HL-60 (cell line): ENCODE measurements at regions not wholly inside any gene's neighbourhood (a gene's known extent, or its start where the extent isn't known, plus 50 kb on each side); places are given as distances from the start of the nearest gene placed in this dataset.

Source experiments
- DNase-seq, 2 experiments: peaks; one replicate each; pipeline ENCODE4 v3.0.0-alpha.2; 2010 to 2020; ENCODE audit warnings: low read depth in 1 of 2, low spot score in 1 of 2
- H3K27ac ChIP-seq: fragments of 250-450 bp; sonication (Bioruptor Pico); replicated peaks from 2 replicates; pipeline ENCODE4 v1.5.1; 2020; ENCODE audit warnings: mild to moderate bottlenecking, moderate library complexity
- H3K27me3 ChIP-seq: fragments of 250-450 bp; sonication (Bioruptor Pico); 2 replicates; pipeline ENCODE4 v1.5.1; 2021; ENCODE audit warnings: mild to moderate bottlenecking, moderate library complexity; ENCODE audit not compliant: insufficient read depth, poor library complexity, severe bottlenecking
- H3K4me3 ChIP-seq: replicated peaks from 2 replicates; pipeline ENCODE4 v1.5.1; 2011; ENCODE audit warnings: mild to moderate bottlenecking, control low read depth, low read length; ENCODE audit not compliant: insufficient read depth
- CTCF ChIP-seq: IDR thresholded peaks from one replicate; pipeline ENCODE4 v1.5.1; 2011; ENCODE audit warnings: low read length, control low read depth, inconsistent platforms; ENCODE audit not compliant: insufficient read depth
- GABPA ChIP-seq: IDR thresholded peaks from 2 replicates; pipeline ENCODE4 v1.6.1; 2012; ENCODE audit warnings: low read depth
- POLR2AphosphoS5 ChIP-seq: IDR thresholded peaks from 2 replicates; pipeline ENCODE4 v1.6.1; 2012; ENCODE audit warnings: low read depth
- SPI1 ChIP-seq: IDR thresholded peaks from 2 replicates; pipeline ENCODE4 v1.6.1; 2012; ENCODE audit warnings: low read depth, mild to moderate bottlenecking, borderline replicate concordance
- TF ChIP-seq, protein P1 (sequence below): IDR thresholded peaks from 2 replicates; pipeline ENCODE4 v1.6.1; 2012; ENCODE audit warnings: low read depth; ENCODE audit not compliant: insufficient replicate concordance

- no peak for TF ChIP-seq GABPA
- TF ChIP-seq, protein P1, sequence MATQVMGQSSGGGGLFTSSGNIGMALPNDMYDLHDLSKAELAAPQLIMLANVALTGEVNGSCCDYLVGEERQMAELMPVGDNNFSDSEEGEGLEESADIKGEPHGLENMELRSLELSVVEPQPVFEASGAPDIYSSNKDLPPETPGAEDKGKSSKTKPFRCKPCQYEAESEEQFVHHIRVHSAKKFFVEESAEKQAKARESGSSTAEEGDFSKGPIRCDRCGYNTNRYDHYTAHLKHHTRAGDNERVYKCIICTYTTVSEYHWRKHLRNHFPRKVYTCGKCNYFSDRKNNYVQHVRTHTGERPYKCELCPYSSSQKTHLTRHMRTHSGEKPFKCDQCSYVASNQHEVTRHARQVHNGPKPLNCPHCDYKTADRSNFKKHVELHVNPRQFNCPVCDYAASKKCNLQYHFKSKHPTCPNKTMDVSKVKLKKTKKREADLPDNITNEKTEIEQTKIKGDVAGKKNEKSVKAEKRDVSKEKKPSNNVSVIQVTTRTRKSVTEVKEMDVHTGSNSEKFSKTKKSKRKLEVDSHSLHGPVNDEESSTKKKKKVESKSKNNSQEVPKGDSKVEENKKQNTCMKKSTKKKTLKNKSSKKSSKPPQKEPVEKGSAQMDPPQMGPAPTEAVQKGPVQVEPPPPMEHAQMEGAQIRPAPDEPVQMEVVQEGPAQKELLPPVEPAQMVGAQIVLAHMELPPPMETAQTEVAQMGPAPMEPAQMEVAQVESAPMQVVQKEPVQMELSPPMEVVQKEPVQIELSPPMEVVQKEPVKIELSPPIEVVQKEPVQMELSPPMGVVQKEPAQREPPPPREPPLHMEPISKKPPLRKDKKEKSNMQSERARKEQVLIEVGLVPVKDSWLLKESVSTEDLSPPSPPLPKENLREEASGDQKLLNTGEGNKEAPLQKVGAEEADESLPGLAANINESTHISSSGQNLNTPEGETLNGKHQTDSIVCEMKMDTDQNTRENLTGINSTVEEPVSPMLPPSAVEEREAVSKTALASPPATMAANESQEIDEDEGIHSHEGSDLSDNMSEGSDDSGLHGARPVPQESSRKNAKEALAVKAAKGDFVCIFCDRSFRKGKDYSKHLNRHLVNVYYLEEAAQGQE = no peak
- no peak for TF ChIP-seq POLR2AphosphoS5
- no peak for TF ChIP-seq SPI1
- no peak for TF ChIP-seq CTCF
- H3K4me3 ChIP-seq = no peak overlapping the region
- no peak for DNase-seq
- H3K27ac ChIP-seq = no peak overlapping the region
- no peaks in the 10 kb centered on the region for H3K27me3 ChIP-seq
These were observed 650.3 kb upstream of the SLC35B3 start for GRCh38 chr6:9085709-9086070.

DNA sequence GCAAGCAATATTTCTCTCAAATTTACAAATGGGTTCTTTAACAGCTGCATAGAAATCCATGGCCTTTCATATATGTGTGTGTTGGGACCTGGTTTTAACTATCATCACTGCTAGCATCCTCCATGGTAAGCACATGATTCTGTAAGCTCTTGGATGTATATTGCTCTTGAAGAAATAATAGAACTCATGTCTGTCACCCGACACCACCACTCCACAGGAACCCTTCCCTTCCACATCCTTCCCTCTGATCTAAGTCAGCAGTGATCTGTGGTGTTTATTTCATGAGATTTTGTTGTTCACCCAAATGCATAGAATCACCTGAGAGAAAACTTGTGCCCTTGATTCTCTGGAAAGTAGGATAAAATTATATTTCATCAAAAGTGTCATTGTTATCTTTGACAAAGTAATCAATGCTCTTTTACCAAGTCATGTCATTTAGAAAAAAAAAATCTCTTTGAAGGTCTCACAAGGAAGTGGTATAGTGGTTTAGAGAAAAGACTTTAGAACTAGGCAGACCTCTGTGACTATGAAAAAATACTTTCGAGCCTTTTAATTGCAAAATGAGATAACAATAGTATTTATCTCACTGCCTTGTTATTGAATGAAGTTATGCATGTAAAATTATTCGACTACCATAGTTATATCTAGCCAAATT is 649.8 kb upstream of the SLC35B3 start:
- Histone ChIP-seq H3K4me3 (no peak overlapping the region), H3K27ac (no peak overlapping the region), H3K27me3 (no peaks in the 10 kb centered on the region)
- TF ChIP-seq GABPA (no peak), SPI1 (no peak), POLR2AphosphoS5 (no peak), CTCF (no peak)
- TF ChIP-seq, protein P1 = no peak
- DNase-seq = no peak

- H3K27ac ChIP-seq = no peak overlapping the region
- no peak overlapping the region for H3K4me3 ChIP-seq
- DNase-seq = no peak
- H3K27me3 ChIP-seq = no peaks in the 10 kb centered on the region
- TF ChIP-seq CTCF = no peak
- no peak for TF ChIP-seq POLR2AphosphoS5
- TF ChIP-seq, protein P1 = no peak
- no peak for TF ChIP-seq SPI1
These were observed 647.8 kb upstream of the SLC35B3 start for GRCh38 chr6:9083108-9083507.
